ENCODE measurements at regions not wholly inside any gene's neighbourhood (a gene's known extent, or its start where the extent isn't known, plus 50 kb on each side); places are given as distances from the start of the nearest gene placed in this dataset.
"Not testable (repeated sequence)": the region's sequence is repeated elsewhere in the genome, so short reads cannot be mapped to it uniquely, and the experiment has no call there.

DNA sequence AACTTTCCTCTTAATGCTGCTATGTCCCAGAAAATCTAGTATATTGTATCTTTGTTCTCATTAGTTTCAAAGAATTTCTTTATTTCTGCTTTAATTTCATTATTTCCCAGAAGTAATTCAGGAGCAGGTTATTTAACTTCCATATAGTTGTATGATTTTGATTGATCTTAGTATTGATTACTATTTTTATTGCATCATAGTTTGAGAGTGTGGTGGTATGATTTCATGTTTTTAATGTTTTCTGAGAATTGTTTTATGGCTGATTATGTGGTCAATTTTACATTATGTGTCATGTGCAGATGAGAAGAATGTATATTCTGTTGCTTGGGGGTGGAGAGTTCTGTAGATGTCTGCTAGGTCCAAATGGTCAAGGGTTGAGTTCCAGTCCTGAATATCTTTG is 425.6 kb upstream of the RORB start:
- no peaks in the 10 kb centered on the region for H3F3A ChIP-seq (ENCODE audit: low read depth)
- no peak overlapping the region for H3K4me3 ChIP-seq (ENCODE audit: low read length, poor library complexity, severe bottlenecking)
- H3K9me2 ChIP-seq (replicated peaks; ENCODE audit: low read depth, low read length): no peaks in the 10 kb centered on the region
- no peak for TF ChIP-seq EZH2phosphoT487 (IDR thresholded peaks at IDR 0.05; ENCODE audit: borderline replicate concordance)
- no peaks in the 10 kb centered on the region for H3K27me3 ChIP-seq (ENCODE audit: insufficient read depth, low read length, poor library complexity, severe bottlenecking)
- no peaks in the 10 kb centered on the region for H3K36me3 ChIP-seq (ENCODE audit: insufficient read depth, low read length)
- H2AFZ ChIP-seq (ENCODE audit: low read length): no peak overlapping the region
- H3K9me3 ChIP-seq (ENCODE audit: insufficient read depth, low read depth, low read length): 0 out of 2 replicates have a peak, but pooled peaks cover 3% of the 10 kb centered on the region
- H4K20me1 ChIP-seq (ENCODE audit: insufficient read depth, low read length, poor library complexity, severe bottlenecking): no peaks in the 10 kb centered on the region
- H3K9ac ChIP-seq (ENCODE audit: low read depth, low read length, poor library complexity, severe bottlenecking): no peak overlapping the region
- no peaks in the 10 kb centered on the region for H3K79me2 ChIP-seq (ENCODE audit: insufficient read depth, low read length)
- H3K4me2 ChIP-seq (ENCODE audit: low read depth, low read length, poor library complexity, severe bottlenecking): no peak overlapping the region
- H3K4me1 ChIP-seq (ENCODE audit: insufficient read depth, low read length, poor library complexity, severe bottlenecking): no peaks in the 10 kb centered on the region

DNA sequence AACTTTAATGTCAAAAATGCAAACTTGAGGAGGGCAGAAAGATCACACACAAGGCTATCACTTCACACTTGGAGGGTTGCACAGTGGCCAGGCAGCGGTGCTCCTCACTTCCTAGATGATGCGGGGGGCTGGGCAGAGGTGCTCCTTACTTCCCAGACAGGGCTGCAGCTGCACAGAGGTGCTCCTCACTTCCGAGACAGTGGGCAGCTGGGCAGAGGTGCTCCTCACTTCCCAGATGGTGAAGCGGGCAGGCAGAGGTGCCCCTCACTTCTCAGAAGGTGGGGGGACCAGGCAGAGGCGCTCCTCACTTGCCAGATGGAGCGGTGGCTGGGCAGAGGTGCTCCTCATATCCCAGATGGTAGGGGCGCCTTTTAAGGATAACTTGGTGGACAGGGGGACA is 423.2 kb upstream of the RORB start:
- H2AFZ ChIP-seq (ENCODE audit: low read length): no peak overlapping the region
- H3K9me3 ChIP-seq (ENCODE audit: insufficient read depth, low read depth, low read length): 0 out of 2 replicates have a peak, but pooled peaks cover 3% of the 10 kb centered on the region
- H3K27me3 ChIP-seq (ENCODE audit: insufficient read depth, low read length, poor library complexity, severe bottlenecking): no peaks in the 10 kb centered on the region
- H3K9ac ChIP-seq (ENCODE audit: low read depth, low read length, poor library complexity, severe bottlenecking): no peak overlapping the region
- no peaks in the 10 kb centered on the region for H3K4me1 ChIP-seq (ENCODE audit: insufficient read depth, low read length, poor library complexity, severe bottlenecking)
- no peak overlapping the region for H3K4me2 ChIP-seq (ENCODE audit: low read depth, low read length, poor library complexity, severe bottlenecking)
- H4K20me1 ChIP-seq (ENCODE audit: insufficient read depth, low read length, poor library complexity, severe bottlenecking): no peaks in the 10 kb centered on the region
- H3K79me2 ChIP-seq (ENCODE audit: insufficient read depth, low read length): no peaks in the 10 kb centered on the region
- no peaks in the 10 kb centered on the region for H3F3A ChIP-seq (ENCODE audit: low read depth)
- H3K4me3 ChIP-seq (ENCODE audit: low read length, poor library complexity, severe bottlenecking): no peak overlapping the region
- H3K36me3 ChIP-seq (ENCODE audit: insufficient read depth, low read length): no peaks in the 10 kb centered on the region
- no peak for TF ChIP-seq EZH2phosphoT487 (IDR thresholded peaks at IDR 0.05; ENCODE audit: borderline replicate concordance)
- TF ChIP-seq, protein P1, sequence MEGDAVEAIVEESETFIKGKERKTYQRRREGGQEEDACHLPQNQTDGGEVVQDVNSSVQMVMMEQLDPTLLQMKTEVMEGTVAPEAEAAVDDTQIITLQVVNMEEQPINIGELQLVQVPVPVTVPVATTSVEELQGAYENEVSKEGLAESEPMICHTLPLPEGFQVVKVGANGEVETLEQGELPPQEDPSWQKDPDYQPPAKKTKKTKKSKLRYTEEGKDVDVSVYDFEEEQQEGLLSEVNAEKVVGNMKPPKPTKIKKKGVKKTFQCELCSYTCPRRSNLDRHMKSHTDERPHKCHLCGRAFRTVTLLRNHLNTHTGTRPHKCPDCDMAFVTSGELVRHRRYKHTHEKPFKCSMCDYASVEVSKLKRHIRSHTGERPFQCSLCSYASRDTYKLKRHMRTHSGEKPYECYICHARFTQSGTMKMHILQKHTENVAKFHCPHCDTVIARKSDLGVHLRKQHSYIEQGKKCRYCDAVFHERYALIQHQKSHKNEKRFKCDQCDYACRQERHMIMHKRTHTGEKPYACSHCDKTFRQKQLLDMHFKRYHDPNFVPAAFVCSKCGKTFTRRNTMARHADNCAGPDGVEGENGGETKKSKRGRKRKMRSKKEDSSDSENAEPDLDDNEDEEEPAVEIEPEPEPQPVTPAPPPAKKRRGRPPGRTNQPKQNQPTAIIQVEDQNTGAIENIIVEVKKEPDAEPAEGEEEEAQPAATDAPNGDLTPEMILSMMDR (conservative IDR thresholded peaks at IDR 0.05; ENCODE audit: low read length): no peak
- no peaks in the 10 kb centered on the region for H3K9me2 ChIP-seq (replicated peaks; ENCODE audit: low read depth, low read length)

DNA sequence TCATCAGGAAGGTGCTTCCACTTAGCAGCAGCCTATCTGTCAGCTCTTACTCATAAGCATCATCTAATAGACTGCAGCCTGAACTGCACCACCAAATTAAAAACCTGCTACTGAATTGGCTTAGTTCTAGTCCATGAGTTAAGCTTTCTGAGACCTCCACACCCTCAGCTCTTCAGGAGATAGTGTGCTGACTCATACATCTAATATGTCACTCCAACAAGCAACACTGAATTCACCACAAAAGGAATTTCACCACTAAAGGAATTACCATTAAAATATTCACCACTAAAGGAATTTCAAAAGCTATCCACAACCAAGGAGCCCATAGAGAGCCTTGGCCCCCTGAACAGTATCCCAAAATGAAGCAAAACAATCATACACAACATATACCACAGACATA is 418.5 kb upstream of the RORB start:
- H3K9me2 ChIP-seq (replicated peaks; ENCODE audit: low read depth, low read length): no peaks in the 10 kb centered on the region
- no peak overlapping the region for H3K4me2 ChIP-seq (ENCODE audit: low read depth, low read length, poor library complexity, severe bottlenecking)
- no peak overlapping the region for H2AFZ ChIP-seq (ENCODE audit: low read length)
- no peaks in the 10 kb centered on the region for H3K9me3 ChIP-seq (ENCODE audit: insufficient read depth, low read depth, low read length)
- TF ChIP-seq EZH2phosphoT487 (IDR thresholded peaks at IDR 0.05; ENCODE audit: borderline replicate concordance): no peak
- TF ChIP-seq, protein P1 (conservative IDR thresholded peaks at IDR 0.05; ENCODE audit: low read length): no peak
- H3F3A ChIP-seq (ENCODE audit: low read depth): no peaks in the 10 kb centered on the region
- H3K79me2 ChIP-seq (ENCODE audit: insufficient read depth, low read length): no peaks in the 10 kb centered on the region
- no peak overlapping the region for H3K9ac ChIP-seq (ENCODE audit: low read depth, low read length, poor library complexity, severe bottlenecking)
- H3K4me1 ChIP-seq (ENCODE audit: insufficient read depth, low read length, poor library complexity, severe bottlenecking): no peaks in the 10 kb centered on the region
- H4K20me1 ChIP-seq (ENCODE audit: insufficient read depth, low read length, poor library complexity, severe bottlenecking): no peaks in the 10 kb centered on the region
- H3K4me3 ChIP-seq (ENCODE audit: low read length, poor library complexity, severe bottlenecking): no peak overlapping the region
- no peaks in the 10 kb centered on the region for H3K27me3 ChIP-seq (ENCODE audit: insufficient read depth, low read length, poor library complexity, severe bottlenecking)
- H3K36me3 ChIP-seq (ENCODE audit: insufficient read depth, low read length): no peaks in the 10 kb centered on the region

DNA sequence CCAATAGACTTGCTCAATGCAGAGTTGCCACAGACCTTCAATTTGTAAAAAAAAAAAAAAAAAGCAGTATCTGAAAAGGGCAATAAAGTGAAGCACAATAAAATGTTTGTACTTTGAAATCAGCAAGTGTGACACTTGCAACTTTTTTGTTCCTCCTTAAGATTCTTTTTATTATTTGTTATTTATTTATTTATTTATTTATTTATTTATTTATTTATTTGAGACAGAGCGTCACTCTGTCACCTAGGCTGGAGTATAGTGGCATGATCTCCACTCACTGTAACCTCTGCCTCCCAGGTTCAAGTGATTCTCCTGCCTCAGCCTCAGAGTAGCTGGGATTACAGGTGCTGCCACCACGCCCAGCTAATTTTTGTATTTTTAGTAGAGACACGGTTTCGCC is 416.5 kb upstream of the RORB start:
- H3K4me1 ChIP-seq (ENCODE audit: insufficient read depth, low read length, poor library complexity, severe bottlenecking); H3K4me3 ChIP-seq (ENCODE audit: low read length, poor library complexity, severe bottlenecking); H3K27me3 ChIP-seq (ENCODE audit: insufficient read depth, low read length, poor library complexity, severe bottlenecking); H3K9me2 ChIP-seq (replicated peaks; ENCODE audit: low read depth, low read length); H3K4me2 ChIP-seq (ENCODE audit: low read depth, low read length, poor library complexity, severe bottlenecking); H2AFZ ChIP-seq (ENCODE audit: low read length); H3F3A ChIP-seq (ENCODE audit: low read depth); H3K9ac ChIP-seq (ENCODE audit: low read depth, low read length, poor library complexity, severe bottlenecking); H3K79me2 ChIP-seq (ENCODE audit: insufficient read depth, low read length); H3K9me3 ChIP-seq (ENCODE audit: insufficient read depth, low read depth, low read length); H4K20me1 ChIP-seq (ENCODE audit: insufficient read depth, low read length, poor library complexity, severe bottlenecking); H3K36me3 ChIP-seq (ENCODE audit: insufficient read depth, low read length): not testable (repeated sequence)

Data from Loucy (cell line).